DLD1 (cell line): ENCODE measurements at regions not wholly inside any gene's neighbourhood (a gene's known extent, or its start where the extent isn't known, plus 50 kb on each side); places are given as distances from the start of the nearest gene placed in this dataset.

Source experiments
- in situ Hi-C: cut with HindIII; loops from 2 replicates; pipeline ENCODE4 v1.10.0; 2017; ENCODE audit warnings: low sequenced_read_pairs

DNA sequence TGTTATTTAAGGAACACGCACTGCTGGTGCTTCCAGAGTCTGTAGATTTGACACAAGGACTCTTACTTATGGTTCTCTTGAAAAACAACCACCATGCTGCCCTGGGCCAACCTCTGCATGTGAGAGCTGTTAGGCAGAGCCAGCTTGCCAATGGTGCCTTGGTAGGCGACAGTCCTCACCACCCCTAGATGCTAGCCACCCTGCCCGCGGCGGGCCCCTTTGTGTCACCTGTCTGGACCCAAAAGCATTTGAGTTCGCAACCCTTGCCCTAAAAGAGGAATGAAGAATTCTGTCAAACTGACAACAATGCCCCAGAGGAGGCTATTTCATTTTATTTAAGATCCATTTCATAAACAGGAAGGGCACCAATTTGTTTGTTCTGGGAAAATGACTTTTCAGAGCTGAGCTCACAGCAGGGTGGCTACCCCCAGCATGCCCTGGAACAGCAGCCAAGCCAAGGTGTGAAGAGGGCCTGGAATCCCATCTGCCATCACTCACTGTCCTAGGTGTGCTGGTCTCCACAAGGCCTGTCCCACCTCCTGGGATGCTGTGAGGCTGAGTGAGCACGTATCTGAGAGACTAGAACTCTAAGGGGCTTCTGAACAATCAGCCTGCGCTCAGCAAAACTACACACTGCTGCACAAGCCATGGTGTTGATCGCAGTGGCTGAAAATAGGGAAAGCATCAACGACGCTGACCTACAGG lies 63.8 kb upstream of the FZD10 start:
- in situ Hi-C loops: no loop called here

DNA sequence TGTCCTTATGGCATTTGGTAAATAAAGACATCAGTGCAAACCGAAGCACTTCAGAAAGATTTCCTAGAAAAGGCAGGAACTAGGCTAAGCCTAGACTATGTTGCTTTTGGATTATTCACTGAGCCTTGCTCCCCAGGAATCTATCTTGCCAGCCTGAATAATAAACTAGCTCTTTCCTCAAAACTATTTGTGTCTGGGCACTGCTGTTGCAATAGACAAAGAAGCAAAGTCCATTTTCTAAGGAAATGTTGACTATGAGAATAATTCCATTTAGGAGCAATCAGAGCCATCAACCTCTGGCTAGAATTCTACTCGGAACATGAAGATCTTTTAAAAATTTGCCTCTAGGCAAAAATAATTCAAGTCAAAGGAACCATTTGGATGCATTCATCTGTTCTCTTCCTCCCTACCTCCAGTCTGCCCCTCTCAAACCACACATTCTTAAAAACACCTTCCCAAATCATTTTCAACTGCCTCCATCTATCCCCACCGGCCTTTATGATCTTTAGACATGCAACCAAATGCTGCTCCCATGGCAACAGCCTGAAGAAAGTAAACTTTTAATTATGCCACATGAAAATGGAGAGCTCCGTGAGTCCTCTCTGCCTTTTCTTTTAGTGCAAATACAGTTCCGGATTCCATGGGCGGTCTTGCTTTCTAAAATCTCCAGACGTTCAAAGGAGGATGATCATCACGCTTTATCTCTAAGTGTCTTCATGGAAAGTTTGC lies 61.5 kb upstream of the FZD10 start:
- in situ Hi-C loops: no loop called here

DNA sequence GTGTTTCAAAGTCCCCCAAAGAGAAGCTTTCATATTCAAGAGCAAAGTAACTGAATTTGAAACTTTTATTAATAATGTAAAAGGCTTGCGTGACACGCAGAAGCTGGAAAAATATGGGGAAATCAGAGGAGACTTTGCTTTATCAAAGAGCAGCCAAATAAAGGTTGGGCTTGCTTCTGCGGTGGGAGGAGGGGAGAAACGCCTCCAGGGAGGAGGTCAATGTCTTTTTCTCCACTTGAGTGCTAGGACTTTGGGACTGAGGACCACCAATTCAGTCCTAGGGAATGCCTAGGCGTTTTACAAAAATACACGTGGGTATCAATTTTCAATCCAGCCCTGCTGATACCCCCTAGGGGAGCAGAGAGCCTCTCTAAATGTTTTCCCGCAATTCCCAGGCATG lies 60.9 kb upstream of the FZD10 start:
- in situ Hi-C loops: no loop called here

DNA sequence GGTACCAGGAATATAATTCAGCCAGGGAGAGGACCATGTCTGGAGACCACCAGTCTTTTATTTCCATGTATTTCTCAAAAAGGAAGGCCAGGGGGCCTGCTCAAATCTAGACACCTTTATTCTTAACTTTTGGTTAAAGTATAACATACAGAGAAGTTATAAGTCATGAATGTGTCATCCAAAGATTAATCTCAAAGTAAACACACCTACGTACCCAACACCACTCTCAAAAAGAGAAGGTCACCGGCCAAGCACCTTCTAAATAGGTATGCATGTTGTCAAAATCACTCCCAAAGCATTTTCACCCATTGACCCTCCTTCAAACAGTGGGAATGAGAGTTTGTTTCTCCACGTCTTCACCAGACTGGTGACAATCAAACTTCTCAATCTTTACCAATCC lies 60.0 kb upstream of the FZD10 start:
- in situ Hi-C loops: no loop called here

DNA sequence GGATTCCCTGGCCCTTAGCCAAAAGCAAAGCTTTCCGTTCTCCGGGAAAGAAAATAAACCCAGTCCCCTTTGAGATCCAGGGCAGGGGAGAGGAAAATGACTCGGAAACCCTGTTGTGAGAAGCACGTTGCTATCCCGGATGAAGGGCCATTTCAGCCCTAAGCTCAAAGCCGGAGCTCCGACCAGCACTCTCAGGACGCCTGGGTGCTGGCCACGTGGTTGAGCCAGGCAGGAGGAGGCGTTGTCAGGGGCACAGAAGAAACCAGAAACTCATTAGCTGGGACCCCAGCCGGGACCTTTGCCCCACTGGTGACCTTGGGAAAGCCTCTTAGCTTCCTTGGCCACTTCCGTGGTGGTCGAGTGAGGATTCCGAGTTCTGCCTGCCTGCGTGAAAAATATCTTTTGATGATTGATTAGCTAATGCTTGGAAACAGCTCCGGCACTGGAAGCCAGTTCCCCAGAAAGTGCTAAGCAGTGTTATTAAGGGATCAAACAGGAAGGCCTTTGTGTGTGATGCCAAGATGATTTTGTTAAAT lies 57.6 kb upstream of the FZD10 start:
- in situ Hi-C loops: no loop called here

DNA sequence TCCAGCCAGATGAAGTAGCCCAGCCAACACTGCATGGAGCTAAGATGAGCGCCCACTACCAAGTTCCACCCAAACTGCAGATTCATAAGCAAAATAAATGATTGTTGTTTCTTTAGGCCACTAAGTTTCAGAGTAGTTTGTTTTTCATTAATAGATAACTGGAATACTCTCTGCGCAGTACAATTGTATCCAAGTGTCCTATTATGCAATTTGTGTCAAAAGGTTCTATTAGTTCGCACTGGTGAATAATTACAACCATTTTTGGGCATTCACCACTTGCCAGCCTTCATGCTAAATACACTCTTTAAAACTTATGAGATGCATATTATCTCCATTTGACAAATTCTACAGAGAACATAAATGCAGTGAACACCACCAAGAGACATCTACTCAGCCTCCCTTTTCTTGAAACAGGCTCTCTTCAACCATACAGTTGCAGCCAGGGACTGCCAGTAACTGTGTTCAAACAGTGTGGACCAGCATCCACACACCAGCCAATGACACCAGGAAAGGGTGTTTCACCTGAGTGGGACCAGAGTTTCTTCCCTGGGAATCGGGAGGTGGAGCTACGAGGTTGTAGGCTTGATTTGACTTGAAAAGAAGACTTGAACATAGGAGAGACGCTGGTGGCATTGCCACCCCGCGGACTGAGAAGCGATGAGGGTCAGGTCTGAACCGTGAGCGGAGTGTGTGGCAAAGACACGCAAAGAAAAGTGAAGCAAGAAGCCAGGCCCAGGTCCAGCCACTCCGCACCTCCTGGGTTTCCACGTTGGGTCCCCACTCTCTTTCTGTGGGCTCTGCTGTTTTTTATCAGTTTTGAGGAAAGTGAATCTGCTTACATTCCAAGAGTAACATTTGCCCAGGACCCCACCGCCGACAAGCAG lies 53.0 kb upstream of the FZD10 start:
- in situ Hi-C loops: no loop called here

DNA sequence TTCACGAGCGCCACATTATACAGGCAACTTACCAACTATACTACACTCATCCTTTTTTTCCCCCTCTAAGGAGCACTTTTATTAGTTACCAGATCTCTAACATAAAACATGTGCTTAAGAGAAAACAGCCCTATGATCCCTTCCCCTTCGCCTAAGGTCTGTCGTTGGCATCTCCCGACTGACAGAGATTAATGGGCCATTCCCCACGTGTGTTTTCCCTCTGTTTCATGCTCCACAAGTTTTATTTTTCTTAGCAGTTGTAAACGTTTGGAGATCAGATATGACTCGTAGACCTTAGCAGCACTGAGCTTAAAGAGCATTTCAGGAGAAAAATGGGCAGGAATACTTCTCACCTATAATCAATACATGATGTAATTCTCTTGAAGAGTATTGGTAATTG lies 51.4 kb upstream of the FZD10 start:
- in situ Hi-C loops: no loop called here

DNA sequence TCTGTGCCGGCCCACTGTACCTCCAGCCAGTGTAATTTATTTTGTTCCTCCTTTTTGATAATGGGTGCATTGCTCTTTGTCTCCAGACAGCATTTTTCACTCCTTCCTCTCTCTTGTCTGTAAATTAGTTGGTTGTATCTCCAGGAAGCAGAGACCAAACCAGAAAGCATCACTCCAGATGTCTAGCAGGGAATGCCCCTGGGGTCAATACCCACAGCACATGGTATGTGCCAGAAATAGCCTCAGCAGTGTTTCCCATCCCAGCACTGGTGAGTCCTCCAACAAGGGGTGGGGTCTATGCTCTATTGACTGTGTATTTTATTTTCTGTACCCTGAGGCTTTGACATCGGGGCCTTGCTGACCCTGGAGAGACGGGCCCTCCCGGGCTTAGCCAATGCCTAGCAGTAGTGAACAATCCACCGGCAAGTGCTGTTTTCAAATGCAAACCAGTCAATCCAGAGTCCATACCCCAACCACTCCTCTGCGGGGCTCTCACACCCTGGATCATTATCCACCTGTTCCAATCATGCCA lies 50.2 kb upstream of the FZD10 start:
- in situ Hi-C loops: no loop called here
